ENCODE measurements at regions not wholly inside any gene's neighbourhood (a gene's known extent, or its start where the extent isn't known, plus 50 kb on each side); places are given as distances from the start of the nearest gene placed in this dataset.

DNA sequence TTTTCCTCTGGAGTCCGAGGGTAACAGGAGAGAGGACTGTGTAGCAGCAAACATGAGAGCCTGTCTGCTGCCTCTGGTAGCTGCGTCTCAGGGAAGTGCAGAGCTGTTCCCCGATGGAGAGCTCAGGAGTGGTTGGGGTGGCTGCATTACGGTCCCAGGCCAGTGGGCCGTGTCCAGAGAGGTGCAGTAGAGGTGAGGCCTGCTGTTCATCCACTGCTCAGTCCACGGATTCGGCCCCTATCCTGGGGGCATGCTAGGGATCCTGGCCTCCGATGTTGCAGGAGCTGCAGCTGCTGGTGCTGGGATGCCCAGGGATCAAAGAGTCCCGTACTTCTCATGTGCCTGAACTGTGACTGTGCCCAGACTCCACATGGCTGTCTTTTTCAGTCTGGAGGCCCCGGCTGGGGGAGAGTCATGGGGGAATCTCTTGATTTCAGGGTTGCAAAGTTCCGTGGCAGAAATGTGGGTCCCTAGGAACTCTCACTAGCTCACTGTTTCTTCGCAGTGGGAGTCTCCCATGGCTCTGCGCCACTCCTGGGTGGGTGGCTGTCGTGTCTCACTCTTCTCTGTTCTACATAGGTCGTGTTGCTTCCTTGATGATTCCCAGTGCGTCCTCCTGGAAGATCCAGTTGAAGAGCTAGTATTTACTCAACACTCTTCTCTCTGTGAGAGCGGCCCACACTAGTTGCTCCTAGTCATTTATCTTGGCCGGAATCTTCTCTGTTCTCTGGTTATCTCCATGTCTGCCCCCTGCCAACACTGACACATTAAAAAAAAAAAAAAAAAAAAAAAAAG lies 109.5 kb upstream of the CENPE start (continued):
- TF ChIP-seq, protein P1, sequence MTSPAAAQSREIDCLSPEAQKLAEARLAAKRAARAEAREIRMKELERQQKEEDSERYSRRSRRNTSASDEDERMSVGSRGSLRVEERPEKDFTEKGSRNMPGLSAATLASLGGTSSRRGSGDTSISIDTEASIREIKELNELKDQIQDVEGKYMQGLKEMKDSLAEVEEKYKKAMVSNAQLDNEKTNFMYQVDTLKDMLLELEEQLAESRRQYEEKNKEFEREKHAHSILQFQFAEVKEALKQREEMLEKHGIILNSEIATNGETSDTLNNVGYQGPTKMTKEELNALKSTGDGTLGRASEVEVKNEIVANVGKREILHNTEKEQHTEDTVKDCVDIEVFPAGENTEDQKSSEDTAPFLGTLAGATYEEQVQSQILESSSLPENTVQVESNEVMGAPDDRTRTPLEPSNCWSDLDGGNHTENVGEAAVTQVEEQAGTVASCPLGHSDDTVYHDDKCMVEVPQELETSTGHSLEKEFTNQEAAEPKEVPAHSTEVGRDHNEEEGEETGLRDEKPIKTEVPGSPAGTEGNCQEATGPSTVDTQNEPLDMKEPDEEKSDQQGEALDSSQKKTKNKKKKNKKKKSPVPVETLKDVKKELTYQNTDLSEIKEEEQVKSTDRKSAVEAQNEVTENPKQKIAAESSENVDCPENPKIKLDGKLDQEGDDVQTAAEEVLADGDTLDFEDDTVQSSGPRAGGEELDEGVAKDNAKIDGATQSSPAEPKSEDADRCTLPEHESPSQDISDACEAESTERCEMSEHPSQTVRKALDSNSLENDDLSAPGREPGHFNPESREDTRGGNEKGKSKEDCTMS (CRISPR knock-in tag; conservative IDR thresholded peaks at IDR 0.05), result no peak
- TF ChIP-seq, protein P2, sequence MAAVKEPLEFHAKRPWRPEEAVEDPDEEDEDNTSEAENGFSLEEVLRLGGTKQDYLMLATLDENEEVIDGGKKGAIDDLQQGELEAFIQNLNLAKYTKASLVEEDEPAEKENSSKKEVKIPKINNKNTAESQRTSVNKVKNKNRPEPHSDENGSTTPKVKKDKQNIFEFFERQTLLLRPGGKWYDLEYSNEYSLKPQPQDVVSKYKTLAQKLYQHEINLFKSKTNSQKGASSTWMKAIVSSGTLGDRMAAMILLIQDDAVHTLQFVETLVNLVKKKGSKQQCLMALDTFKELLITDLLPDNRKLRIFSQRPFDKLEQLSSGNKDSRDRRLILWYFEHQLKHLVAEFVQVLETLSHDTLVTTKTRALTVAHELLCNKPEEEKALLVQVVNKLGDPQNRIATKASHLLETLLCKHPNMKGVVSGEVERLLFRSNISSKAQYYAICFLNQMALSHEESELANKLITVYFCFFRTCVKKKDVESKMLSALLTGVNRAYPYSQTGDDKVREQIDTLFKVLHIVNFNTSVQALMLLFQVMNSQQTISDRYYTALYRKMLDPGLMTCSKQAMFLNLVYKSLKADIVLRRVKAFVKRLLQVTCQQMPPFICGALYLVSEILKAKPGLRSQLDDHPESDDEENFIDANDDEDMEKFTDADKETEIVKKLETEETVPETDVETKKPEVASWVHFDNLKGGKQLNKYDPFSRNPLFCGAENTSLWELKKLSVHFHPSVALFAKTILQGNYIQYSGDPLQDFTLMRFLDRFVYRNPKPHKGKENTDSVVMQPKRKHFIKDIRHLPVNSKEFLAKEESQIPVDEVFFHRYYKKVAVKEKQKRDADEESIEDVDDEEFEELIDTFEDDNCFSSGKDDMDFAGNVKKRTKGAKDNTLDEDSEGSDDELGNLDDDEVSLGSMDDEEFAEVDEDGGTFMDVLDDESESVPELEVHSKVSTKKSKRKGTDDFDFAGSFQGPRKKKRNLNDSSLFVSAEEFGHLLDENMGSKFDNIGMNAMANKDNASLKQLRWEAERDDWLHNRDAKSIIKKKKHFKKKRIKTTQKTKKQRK (IDR thresholded peaks at IDR 0.05; ENCODE audit: low read length), result no peak
- TF ChIP-seq ZBTB42 (CRISPR knock-in tag; IDR thresholded peaks at IDR 0.05) (no peak), NAIF1 (CRISPR knock-in tag; IDR thresholded peaks at IDR 0.05; ENCODE audit: borderline replicate concordance) (no peak), POLR2G (IDR thresholded peaks at IDR 0.05; ENCODE audit: low read depth, low read length) (no peak), GABPB1 (CRISPR knock-in tag; IDR thresholded peaks at IDR 0.05) (no peak), MEIS2 (CRISPR knock-in tag; IDR thresholded peaks at IDR 0.05) (no peak), JDP2 (CRISPR knock-in tag; IDR thresholded peaks at IDR 0.05; ENCODE audit: borderline replicate concordance) (no peak)
- TF ChIP-seq, protein P3, sequence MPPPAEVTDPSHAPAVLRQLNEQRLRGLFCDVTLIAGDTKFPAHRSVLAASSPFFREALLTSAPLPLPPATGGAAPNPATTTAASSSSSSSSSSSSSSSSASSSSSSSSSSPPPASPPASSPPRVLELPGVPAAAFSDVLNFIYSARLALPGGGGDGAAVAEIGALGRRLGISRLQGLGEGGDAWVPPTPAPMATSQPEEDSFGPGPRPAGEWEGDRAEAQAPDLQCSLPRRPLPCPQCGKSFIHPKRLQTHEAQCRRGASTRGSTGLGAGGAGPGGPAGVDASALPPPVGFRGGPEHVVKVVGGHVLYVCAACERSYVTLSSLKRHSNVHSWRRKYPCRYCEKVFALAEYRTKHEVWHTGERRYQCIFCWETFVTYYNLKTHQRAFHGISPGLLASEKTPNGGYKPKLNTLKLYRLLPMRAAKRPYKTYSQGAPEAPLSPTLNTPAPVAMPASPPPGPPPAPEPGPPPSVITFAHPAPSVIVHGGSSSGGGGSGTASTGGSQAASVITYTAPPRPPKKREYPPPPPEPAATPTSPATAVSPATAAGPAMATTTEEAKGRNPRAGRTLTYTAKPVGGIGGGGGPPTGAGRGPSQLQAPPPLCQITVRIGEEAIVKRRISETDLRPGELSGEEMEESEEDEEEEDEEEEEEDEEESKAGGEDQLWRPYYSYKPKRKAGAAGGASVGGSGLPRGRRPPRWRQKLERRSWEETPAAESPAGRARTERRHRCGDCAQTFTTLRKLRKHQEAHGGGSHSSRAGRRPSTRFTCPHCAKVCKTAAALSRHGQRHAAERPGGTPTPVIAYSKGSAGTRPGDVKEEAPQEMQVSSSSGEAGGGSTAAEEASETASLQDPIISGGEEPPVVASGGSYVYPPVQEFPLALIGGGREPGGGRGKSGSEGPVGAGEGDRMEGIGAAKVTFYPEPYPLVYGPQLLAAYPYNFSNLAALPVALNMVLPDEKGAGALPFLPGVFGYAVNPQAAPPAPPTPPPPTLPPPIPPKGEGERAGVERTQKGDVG (CRISPR knock-in tag; IDR thresholded peaks at IDR 0.05; ENCODE audit: borderline replicate concordance), result no peak
- TF ChIP-seq, protein P4, sequence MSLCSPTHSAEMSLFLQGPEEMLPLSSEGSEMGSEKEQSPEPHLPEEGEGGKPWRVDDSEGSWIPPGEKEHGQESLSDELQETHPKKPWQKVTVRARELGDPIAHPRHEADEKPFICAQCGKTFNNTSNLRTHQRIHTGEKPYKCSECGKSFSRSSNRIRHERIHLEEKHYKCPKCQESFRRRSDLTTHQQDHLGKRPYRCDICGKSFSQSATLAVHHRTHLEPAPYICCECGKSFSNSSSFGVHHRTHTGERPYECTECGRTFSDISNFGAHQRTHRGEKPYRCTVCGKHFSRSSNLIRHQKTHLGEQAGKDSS (CRISPR knock-in tag; IDR thresholded peaks at IDR 0.05; ENCODE audit: borderline replicate concordance, low read depth), result no peak
- TF ChIP-seq, protein P5, sequence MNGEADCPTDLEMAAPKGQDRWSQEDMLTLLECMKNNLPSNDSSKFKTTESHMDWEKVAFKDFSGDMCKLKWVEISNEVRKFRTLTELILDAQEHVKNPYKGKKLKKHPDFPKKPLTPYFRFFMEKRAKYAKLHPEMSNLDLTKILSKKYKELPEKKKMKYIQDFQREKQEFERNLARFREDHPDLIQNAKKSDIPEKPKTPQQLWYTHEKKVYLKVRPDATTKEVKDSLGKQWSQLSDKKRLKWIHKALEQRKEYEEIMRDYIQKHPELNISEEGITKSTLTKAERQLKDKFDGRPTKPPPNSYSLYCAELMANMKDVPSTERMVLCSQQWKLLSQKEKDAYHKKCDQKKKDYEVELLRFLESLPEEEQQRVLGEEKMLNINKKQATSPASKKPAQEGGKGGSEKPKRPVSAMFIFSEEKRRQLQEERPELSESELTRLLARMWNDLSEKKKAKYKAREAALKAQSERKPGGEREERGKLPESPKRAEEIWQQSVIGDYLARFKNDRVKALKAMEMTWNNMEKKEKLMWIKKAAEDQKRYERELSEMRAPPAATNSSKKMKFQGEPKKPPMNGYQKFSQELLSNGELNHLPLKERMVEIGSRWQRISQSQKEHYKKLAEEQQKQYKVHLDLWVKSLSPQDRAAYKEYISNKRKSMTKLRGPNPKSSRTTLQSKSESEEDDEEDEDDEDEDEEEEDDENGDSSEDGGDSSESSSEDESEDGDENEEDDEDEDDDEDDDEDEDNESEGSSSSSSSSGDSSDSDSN (CRISPR knock-in tag; IDR thresholded peaks at IDR 0.05), result peak; percentile 6; the same call in 1 of the 2 replicates
- TF ChIP-seq, protein P6, sequence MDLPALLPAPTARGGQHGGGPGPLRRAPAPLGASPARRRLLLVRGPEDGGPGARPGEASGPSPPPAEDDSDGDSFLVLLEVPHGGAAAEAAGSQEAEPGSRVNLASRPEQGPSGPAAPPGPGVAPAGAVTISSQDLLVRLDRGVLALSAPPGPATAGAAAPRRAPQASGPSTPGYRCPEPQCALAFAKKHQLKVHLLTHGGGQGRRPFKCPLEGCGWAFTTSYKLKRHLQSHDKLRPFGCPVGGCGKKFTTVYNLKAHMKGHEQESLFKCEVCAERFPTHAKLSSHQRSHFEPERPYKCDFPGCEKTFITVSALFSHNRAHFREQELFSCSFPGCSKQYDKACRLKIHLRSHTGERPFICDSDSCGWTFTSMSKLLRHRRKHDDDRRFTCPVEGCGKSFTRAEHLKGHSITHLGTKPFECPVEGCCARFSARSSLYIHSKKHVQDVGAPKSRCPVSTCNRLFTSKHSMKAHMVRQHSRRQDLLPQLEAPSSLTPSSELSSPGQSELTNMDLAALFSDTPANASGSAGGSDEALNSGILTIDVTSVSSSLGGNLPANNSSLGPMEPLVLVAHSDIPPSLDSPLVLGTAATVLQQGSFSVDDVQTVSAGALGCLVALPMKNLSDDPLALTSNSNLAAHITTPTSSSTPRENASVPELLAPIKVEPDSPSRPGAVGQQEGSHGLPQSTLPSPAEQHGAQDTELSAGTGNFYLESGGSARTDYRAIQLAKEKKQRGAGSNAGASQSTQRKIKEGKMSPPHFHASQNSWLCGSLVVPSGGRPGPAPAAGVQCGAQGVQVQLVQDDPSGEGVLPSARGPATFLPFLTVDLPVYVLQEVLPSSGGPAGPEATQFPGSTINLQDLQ (CRISPR knock-in tag; IDR thresholded peaks at IDR 0.05), result no peak

All from HepG2 (cell line).